WTC11 (cell line): ENCODE measurements at regions not wholly inside any gene's neighbourhood (a gene's known extent, or its start where the extent isn't known, plus 50 kb on each side); places are given as distances from the start of the nearest gene placed in this dataset.

Source experiments
- ELF4 ChIP-seq: sonication (generic); formaldehyde crosslinking; IDR thresholded peaks from 2 replicates; pipeline ENCODE4 v1.8.1; 2022; ENCODE audit warnings: low read depth, mild to moderate bottlenecking, moderate library complexity, missing genetic modification reagents
- ESRRA ChIP-seq: sonication (generic); formaldehyde crosslinking; IDR thresholded peaks from 2 replicates; pipeline ENCODE4 v1.8.1; 2022; ENCODE audit warnings: mild to moderate bottlenecking, missing genetic modification reagents, borderline replicate concordance
- FOXJ3 ChIP-seq: sonication (generic); formaldehyde crosslinking; IDR thresholded peaks from 2 replicates; pipeline ENCODE4 v1.9.0; 2021; ENCODE audit warnings: missing genetic modification reagents, mild to moderate bottlenecking, borderline replicate concordance
- NFYB ChIP-seq: sonication (generic); formaldehyde crosslinking; conservative IDR thresholded peaks from 2 replicates; pipeline ENCODE4 v1.8.0; 2022; ENCODE audit warnings: low read depth, missing genetic modification reagents
- TCF7 ChIP-seq: sonication (generic); formaldehyde crosslinking; IDR thresholded peaks from 2 replicates; pipeline ENCODE4 v1.8.0; 2022; ENCODE audit warnings: mild to moderate bottlenecking, low read depth, missing genetic modification reagents, moderate library complexity
- ZNF232 ChIP-seq: sonication (generic); formaldehyde crosslinking; IDR thresholded peaks from 2 replicates; pipeline ENCODE4 v1.8.0; 2022; ENCODE audit warnings: mild to moderate bottlenecking, missing genetic modification reagents
- ZNF671 ChIP-seq: fragments of 250-450 bp; sonication (Bioruptor Pico); IDR thresholded peaks from 2 replicates; pipeline ENCODE4 v1.8.0; 2021; ENCODE audit warnings: mild to moderate bottlenecking
- TF ChIP-seq, protein P1 (sequence below): fragments of 200-600 bp; IDR thresholded peaks from 2 replicates; pipeline ENCODE4 v1.8.0; 2022; ENCODE audit warnings: antibody characterized with exemption
- TF ChIP-seq, protein P2 (sequence below): sonication (generic); formaldehyde crosslinking; IDR thresholded peaks from 2 replicates; pipeline ENCODE4 v1.8.0; 2022; ENCODE audit warnings: mild to moderate bottlenecking, missing genetic modification reagents
- TF ChIP-seq, protein P3 (sequence below): fragments of 250-450 bp; sonication (Bioruptor Pico); IDR thresholded peaks from 2 replicates; pipeline ENCODE4 v1.9.0; 2021; ENCODE audit warnings: mild to moderate bottlenecking
- TF ChIP-seq, protein P4 (sequence below): sonication (generic); formaldehyde crosslinking; IDR thresholded peaks from 2 replicates; pipeline ENCODE4 v1.8.1; 2022; ENCODE audit warnings: low read depth, mild to moderate bottlenecking, moderate library complexity, missing genetic modification reagents, borderline replicate concordance
- TF ChIP-seq, protein P5 (sequence below): sonication (generic); formaldehyde crosslinking; IDR thresholded peaks from 2 replicates; pipeline ENCODE4 v1.8.1; 2022; ENCODE audit warnings: mild to moderate bottlenecking, moderate library complexity, missing genetic modification reagents
- TF ChIP-seq, protein P6 (sequence below): sonication (generic); formaldehyde crosslinking; IDR thresholded peaks from 2 replicates; pipeline ENCODE4 v1.8.0; 2022; ENCODE audit warnings: mild to moderate bottlenecking, missing genetic modification reagents

DNA sequence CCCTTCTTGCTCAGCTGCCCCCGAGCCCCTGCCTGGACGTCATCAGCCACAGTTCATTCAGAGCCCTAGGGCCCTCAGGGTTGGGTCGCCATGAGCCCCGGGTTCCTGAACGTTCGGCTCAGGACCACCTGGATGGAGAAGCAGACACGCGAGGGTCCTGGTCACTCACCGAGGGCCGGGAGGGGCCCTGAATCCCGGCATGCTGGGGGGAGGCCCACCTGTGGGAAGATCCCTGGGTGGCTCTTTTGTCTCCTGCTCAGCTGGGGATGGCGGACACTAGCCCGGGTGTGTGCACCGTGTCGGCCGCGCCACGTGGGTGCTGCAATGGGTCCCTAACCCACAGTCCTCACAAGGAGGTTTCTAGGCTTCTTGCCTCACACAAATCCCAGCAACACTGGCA is 78.1 kb upstream of the TTC34 start:
- TF ChIP-seq, protein P1, sequence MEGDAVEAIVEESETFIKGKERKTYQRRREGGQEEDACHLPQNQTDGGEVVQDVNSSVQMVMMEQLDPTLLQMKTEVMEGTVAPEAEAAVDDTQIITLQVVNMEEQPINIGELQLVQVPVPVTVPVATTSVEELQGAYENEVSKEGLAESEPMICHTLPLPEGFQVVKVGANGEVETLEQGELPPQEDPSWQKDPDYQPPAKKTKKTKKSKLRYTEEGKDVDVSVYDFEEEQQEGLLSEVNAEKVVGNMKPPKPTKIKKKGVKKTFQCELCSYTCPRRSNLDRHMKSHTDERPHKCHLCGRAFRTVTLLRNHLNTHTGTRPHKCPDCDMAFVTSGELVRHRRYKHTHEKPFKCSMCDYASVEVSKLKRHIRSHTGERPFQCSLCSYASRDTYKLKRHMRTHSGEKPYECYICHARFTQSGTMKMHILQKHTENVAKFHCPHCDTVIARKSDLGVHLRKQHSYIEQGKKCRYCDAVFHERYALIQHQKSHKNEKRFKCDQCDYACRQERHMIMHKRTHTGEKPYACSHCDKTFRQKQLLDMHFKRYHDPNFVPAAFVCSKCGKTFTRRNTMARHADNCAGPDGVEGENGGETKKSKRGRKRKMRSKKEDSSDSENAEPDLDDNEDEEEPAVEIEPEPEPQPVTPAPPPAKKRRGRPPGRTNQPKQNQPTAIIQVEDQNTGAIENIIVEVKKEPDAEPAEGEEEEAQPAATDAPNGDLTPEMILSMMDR, result no peak
- TF ChIP-seq ESRRA (CRISPR knock-in tag), result no peak
- no peak for TF ChIP-seq FOXJ3 (CRISPR knock-in tag)
- no peak for TF ChIP-seq TCF7
- no peak for TF ChIP-seq ELF4 (CRISPR knock-in tag)
- TF ChIP-seq ZNF232, result no peak
- TF ChIP-seq, protein P2, sequence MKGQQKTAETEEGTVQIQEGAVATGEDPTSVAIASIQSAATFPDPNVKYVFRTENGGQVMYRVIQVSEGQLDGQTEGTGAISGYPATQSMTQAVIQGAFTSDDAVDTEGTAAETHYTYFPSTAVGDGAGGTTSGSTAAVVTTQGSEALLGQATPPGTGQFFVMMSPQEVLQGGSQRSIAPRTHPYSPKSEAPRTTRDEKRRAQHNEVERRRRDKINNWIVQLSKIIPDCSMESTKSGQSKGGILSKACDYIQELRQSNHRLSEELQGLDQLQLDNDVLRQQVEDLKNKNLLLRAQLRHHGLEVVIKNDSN (CRISPR knock-in tag), result no peak
- TF ChIP-seq, protein P3, sequence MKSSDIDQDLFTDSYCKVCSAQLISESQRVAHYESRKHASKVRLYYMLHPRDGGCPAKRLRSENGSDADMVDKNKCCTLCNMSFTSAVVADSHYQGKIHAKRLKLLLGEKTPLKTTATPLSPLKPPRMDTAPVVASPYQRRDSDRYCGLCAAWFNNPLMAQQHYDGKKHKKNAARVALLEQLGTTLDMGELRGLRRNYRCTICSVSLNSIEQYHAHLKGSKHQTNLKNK (CRISPR knock-in tag), result no peak
- no peak for TF ChIP-seq ZNF671
- TF ChIP-seq NFYB (CRISPR knock-in tag), result no peak
- TF ChIP-seq, protein P4, sequence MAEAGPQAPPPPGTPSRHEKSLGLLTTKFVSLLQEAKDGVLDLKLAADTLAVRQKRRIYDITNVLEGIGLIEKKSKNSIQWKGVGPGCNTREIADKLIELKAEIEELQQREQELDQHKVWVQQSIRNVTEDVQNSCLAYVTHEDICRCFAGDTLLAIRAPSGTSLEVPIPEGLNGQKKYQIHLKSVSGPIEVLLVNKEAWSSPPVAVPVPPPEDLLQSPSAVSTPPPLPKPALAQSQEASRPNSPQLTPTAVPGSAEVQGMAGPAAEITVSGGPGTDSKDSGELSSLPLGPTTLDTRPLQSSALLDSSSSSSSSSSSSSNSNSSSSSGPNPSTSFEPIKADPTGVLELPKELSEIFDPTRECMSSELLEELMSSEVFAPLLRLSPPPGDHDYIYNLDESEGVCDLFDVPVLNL, result no peak
- TF ChIP-seq, protein P5, sequence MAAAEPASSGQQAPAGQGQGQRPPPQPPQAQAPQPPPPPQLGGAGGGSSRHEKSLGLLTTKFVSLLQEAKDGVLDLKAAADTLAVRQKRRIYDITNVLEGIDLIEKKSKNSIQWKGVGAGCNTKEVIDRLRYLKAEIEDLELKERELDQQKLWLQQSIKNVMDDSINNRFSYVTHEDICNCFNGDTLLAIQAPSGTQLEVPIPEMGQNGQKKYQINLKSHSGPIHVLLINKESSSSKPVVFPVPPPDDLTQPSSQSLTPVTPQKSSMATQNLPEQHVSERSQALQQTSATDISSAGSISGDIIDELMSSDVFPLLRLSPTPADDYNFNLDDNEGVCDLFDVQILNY (CRISPR knock-in tag), result no peak
- TF ChIP-seq, protein P6, sequence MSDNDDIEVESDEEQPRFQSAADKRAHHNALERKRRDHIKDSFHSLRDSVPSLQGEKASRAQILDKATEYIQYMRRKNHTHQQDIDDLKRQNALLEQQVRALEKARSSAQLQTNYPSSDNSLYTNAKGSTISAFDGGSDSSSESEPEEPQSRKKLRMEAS (CRISPR knock-in tag), result no peak
